Fibroblast of mammary gland (primary cell): ENCODE measurements at regions not wholly inside any gene's neighbourhood (a gene's known extent, or its start where the extent isn't known, plus 50 kb on each side); places are given as distances from the start of the nearest gene placed in this dataset.

Experiments used
- DNase-seq: peaks from one replicate; pipeline ENCODE4 v3.0.0-alpha.2; 2010; ENCODE audit warnings: low read depth
- H3K4me3 ChIP-seq: 2 replicates; pipeline ENCODE4 v1.5.1; 2011; ENCODE audit warnings: low read depth, mild to moderate bottlenecking, low read length, moderate library complexity; ENCODE audit not compliant: control insufficient read depth
- TF ChIP-seq, protein P1 (sequence below): conservative IDR thresholded peaks from 2 replicates; pipeline ENCODE4 v1.5.1; 2011; ENCODE audit warnings: low read depth, low read length, inconsistent platforms; ENCODE audit not compliant: control insufficient read depth, insufficient read depth

GRCh38 chr6:27023664-27024063, 223.8 kb upstream of the PRSS16 start:
- no peak for DNase-seq
- TF ChIP-seq, protein P1, sequence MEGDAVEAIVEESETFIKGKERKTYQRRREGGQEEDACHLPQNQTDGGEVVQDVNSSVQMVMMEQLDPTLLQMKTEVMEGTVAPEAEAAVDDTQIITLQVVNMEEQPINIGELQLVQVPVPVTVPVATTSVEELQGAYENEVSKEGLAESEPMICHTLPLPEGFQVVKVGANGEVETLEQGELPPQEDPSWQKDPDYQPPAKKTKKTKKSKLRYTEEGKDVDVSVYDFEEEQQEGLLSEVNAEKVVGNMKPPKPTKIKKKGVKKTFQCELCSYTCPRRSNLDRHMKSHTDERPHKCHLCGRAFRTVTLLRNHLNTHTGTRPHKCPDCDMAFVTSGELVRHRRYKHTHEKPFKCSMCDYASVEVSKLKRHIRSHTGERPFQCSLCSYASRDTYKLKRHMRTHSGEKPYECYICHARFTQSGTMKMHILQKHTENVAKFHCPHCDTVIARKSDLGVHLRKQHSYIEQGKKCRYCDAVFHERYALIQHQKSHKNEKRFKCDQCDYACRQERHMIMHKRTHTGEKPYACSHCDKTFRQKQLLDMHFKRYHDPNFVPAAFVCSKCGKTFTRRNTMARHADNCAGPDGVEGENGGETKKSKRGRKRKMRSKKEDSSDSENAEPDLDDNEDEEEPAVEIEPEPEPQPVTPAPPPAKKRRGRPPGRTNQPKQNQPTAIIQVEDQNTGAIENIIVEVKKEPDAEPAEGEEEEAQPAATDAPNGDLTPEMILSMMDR = no peak
- H3K4me3 ChIP-seq = no peak overlapping the region

- DNase-seq = no peak
- TF ChIP-seq, protein P1 = no peak
- H3K4me3 ChIP-seq = no peak overlapping the region
Observed at GRCh38 chr6:27025351-27025750, 222.2 kb upstream of the PRSS16 start.

DNA sequence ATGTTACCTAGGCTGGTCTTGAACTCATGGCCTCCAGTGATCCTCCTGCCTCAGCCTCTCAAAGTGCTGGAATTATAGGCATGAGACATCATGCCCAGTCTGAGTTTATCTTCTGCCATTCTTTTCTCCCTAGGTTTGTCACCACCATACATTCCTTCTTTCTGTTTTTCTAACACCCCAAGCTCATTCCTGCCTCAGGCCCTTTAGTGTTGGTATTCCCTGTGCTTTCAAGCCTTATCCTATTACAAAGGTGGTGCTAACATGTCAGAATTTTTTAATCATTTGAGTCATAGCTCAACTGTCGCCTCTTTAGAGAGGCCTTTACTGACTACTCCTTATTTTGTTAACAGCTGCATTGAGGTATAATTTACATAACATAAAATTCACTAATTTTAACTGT, 221.1 kb upstream of the PRSS16 start:
- no peak overlapping the region for H3K4me3 ChIP-seq
- no peak for DNase-seq
- TF ChIP-seq, protein P1 = no peak

- DNase-seq = peak; percentile 22
- no peak overlapping the region for H3K4me3 ChIP-seq
- TF ChIP-seq, protein P1 = no peak
Observed at GRCh38 chr6:27031302-27031701, 216.2 kb upstream of the PRSS16 start.

GRCh38 chr6:27038498-27038897, 209.0 kb upstream of the PRSS16 start:
- no peak for DNase-seq
- H3K4me3 ChIP-seq = no peak overlapping the region
- TF ChIP-seq, protein P1 = no peak

DNA sequence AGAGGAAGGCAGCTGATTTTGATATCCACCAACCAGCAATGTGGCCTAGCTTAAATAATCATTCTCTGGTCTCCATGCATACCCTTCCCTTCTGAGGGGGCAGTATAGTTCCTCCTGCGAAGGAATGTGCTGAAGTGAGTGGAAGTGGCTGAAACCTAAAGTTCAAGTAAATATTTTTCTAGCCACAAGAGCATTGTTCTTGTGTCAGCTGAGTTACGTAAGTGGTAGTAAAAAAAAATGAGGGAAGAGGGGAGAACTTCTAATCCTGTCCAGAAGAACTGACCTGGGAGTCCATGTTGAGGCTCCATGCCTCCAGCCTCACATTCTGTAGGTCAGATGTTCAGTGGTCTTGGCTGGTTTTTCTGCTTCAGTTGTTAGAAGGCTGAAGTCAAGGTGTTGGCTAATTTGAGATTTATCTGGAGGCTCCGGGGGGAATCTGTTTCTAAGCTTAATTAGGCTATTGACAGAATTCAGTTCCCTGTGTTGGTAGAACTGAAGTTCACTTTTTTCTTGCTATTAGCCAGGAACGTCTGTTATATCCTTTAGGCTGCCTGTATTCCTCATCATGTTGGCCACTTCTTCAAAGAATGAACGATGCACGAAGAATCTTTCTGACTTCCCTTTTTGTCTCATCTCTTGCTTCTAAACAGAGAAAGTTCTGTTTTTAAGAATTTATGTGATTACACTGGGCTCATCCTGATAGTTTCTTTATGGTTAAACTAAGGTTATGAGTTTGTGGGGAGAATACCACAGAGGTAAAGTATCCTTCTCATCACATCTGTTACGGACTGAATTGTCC, 207.1 kb upstream of the PRSS16 start:
- no peak for DNase-seq
- H3K4me3 ChIP-seq = no peak overlapping the region
- TF ChIP-seq, protein P1 = no peak
